ENCODE measurements at regions not wholly inside any gene's neighbourhood (a gene's known extent, or its start where the extent isn't known, plus 50 kb on each side); places are given as distances from the start of the nearest gene placed in this dataset.

GRCh38 chr7:67566101-67566500, 569.5 kb downstream of the TYW1 start:
- no peak for DNase-seq

- no peak for DNase-seq
These were observed 574.5 kb downstream of the TYW1 start for GRCh38 chr7:67571026-67571545.

- DNase-seq = no peak
These were observed 577.0 kb downstream of the TYW1 start for GRCh38 chr7:67573639-67574038.

GRCh38 chr7:67588631-67589030, 592.0 kb downstream of the TYW1 start:
- no peak for DNase-seq

- no peak for DNase-seq
These were observed 592.5 kb downstream of the TYW1 start for GRCh38 chr7:67589183-67589582.

- DNase-seq = no peak
These were observed 594.0 kb downstream of the TYW1 start for GRCh38 chr7:67590649-67591048.

- peak; percentile 26 for DNase-seq
These were observed 597.2 kb downstream of the TYW1 start for GRCh38 chr7:67593794-67594193.

- no peak for DNase-seq
These were observed 599.0 kb downstream of the TYW1 start for GRCh38 chr7:67595431-67596180.

GRCh38 chr7:67597161-67597560, 600.5 kb downstream of the TYW1 start:
- no peak for DNase-seq

- no peak for DNase-seq
These were observed 601.8 kb downstream of the TYW1 start for GRCh38 chr7:67598469-67598868.

- DNase-seq = no peak
These were observed 602.9 kb downstream of the TYW1 start for GRCh38 chr7:67599331-67600062.

- no peak for DNase-seq
These were observed 605.7 kb downstream of the TYW1 start for GRCh38 chr7:67602246-67602887.

- no peak for DNase-seq
These were observed 608.1 kb downstream of the TYW1 start for GRCh38 chr7:67604461-67605386.

- no peak for DNase-seq
These were observed 612.2 kb downstream of the TYW1 start for GRCh38 chr7:67608806-67609205.

- no peak for DNase-seq
These were observed 614.3 kb downstream of the TYW1 start for GRCh38 chr7:67610897-67611296.

GRCh38 chr7:67614843-67615242, 618.2 kb downstream of the TYW1 start:
- DNase-seq = no peak

- DNase-seq = no peak
These were observed 619.9 kb downstream of the TYW1 start for GRCh38 chr7:67616517-67616916.

- DNase-seq = no peak
These were observed 622.0 kb downstream of the TYW1 start for GRCh38 chr7:67618556-67619162.

- peak; percentile 39 for DNase-seq
These were observed 622.5 kb downstream of the TYW1 start for GRCh38 chr7:67619175-67619574.

- no peak for DNase-seq
These were observed 623.7 kb downstream of the TYW1 start for GRCh38 chr7:67620216-67620933.

GRCh38 chr7:67621704-67622103, 625.1 kb downstream of the TYW1 start:
- no peak for DNase-seq

Measured in NCI-H69 (cell line).